ENCODE measurements at regions not wholly inside any gene's neighbourhood (a gene's known extent, or its start where the extent isn't known, plus 50 kb on each side); places are given as distances from the start of the nearest gene placed in this dataset.

DNA sequence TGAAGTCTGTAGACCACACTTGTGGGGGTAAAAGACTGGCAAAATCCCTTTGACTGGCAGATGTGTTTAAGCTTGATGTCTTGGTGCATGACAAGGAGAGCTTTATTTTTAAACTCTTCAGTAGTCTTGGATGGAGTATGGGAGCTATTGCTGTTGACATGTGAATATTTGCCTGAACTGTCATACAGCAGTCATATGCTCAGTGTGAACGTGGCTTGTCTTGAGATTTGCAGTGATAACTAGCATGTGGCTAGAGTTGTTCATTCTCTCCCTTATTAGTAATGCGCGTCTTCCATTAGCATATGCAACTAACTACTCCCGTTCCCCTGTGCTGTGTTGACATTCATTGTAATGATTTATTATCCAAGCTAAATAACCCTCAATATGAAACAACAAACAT lies 523.6 kb upstream of the WWC1 start:
- H3K79me2 ChIP-seq: no peaks in the 10 kb centered on the region
- no peaks in the 10 kb centered on the region for H3K27me3 ChIP-seq
- no peak overlapping the region for H2AFZ ChIP-seq
- no peaks in the 10 kb centered on the region for H3K4me1 ChIP-seq (ENCODE audit: insufficient read depth)
- WGBS (ENCODE audit: low lambda C conversion rate, missing lambda C conversion rate): 78% methylated on average over 4 of the region's 4 CpGs
- no peak overlapping the region for H3K4me2 ChIP-seq
- no peak overlapping the region for H3K27ac ChIP-seq
- DNase-seq (ENCODE audit: low spot score): no peak
- H3K9me2 ChIP-seq (replicated peaks; ENCODE audit: insufficient read depth): no peaks in the 10 kb centered on the region
- H3K9me3 ChIP-seq (ENCODE audit: low read depth): no peaks in the 10 kb centered on the region
- no peaks in the 10 kb centered on the region for H3K36me3 ChIP-seq (replicated peaks; ENCODE audit: insufficient read depth, low read depth)
- TF ChIP-seq EZH2 (IDR thresholded peaks at IDR 0.05; ENCODE audit: borderline replicate concordance) (no peak), EZH2phosphoT487 (IDR thresholded peaks at IDR 0.05; ENCODE audit: low read depth, severe bottlenecking, unreplicated experiment) (no peak)
- TF ChIP-seq, protein P1, sequence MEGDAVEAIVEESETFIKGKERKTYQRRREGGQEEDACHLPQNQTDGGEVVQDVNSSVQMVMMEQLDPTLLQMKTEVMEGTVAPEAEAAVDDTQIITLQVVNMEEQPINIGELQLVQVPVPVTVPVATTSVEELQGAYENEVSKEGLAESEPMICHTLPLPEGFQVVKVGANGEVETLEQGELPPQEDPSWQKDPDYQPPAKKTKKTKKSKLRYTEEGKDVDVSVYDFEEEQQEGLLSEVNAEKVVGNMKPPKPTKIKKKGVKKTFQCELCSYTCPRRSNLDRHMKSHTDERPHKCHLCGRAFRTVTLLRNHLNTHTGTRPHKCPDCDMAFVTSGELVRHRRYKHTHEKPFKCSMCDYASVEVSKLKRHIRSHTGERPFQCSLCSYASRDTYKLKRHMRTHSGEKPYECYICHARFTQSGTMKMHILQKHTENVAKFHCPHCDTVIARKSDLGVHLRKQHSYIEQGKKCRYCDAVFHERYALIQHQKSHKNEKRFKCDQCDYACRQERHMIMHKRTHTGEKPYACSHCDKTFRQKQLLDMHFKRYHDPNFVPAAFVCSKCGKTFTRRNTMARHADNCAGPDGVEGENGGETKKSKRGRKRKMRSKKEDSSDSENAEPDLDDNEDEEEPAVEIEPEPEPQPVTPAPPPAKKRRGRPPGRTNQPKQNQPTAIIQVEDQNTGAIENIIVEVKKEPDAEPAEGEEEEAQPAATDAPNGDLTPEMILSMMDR (IDR thresholded peaks at IDR 0.05; ENCODE audit: poor library complexity): no peak
- no peak overlapping the region for H3K4me3 ChIP-seq
- H4K20me1 ChIP-seq (ENCODE audit: insufficient read depth, poor library complexity, severe bottlenecking): no peaks in the 10 kb centered on the region

GRCh38 chr5:167769846-167770413 lies 521.5 kb upstream of the WWC1 start:
- H3K9me3 ChIP-seq (ENCODE audit: low read depth): no peaks in the 10 kb centered on the region
- no peaks in the 10 kb centered on the region for H4K20me1 ChIP-seq (ENCODE audit: insufficient read depth, poor library complexity, severe bottlenecking)
- H3K27ac ChIP-seq: no peak overlapping the region
- no peaks in the 10 kb centered on the region for H3K79me2 ChIP-seq
- H2AFZ ChIP-seq: no peak overlapping the region
- H3K4me2 ChIP-seq: no peak overlapping the region
- TF ChIP-seq EZH2 (IDR thresholded peaks at IDR 0.05; ENCODE audit: borderline replicate concordance): no peak
- no peak for TF ChIP-seq EZH2phosphoT487 (IDR thresholded peaks at IDR 0.05; ENCODE audit: low read depth, severe bottlenecking, unreplicated experiment)
- TF ChIP-seq, protein P1 (IDR thresholded peaks at IDR 0.05; ENCODE audit: poor library complexity): no peak
- WGBS (ENCODE audit: low lambda C conversion rate, missing lambda C conversion rate): 92% methylated on average over 2 of the region's 2 CpGs
- H3K4me1 ChIP-seq (ENCODE audit: insufficient read depth): no peaks in the 10 kb centered on the region
- DNase-seq (ENCODE audit: low spot score): no peak
- H3K36me3 ChIP-seq (replicated peaks; ENCODE audit: insufficient read depth, low read depth): no peaks in the 10 kb centered on the region
- no peaks in the 10 kb centered on the region for H3K27me3 ChIP-seq
- H3K9me2 ChIP-seq (replicated peaks; ENCODE audit: insufficient read depth): no peaks in the 10 kb centered on the region
- H3K4me3 ChIP-seq: no peak overlapping the region

- Histone ChIP-seq H4K20me1 (ENCODE audit: insufficient read depth, poor library complexity, severe bottlenecking) (no peaks in the 10 kb centered on the region), H2AFZ (no peak overlapping the region), H3K27ac (no peak overlapping the region), H3K27me3 (no peaks in the 10 kb centered on the region), H3K9me2 (replicated peaks; ENCODE audit: insufficient read depth) (no peaks in the 10 kb centered on the region), H3K4me2 (no peak overlapping the region), H3K4me3 (no peak overlapping the region), H3K79me2 (no peaks in the 10 kb centered on the region), H3K9me3 (ENCODE audit: low read depth) (no peaks in the 10 kb centered on the region), H3K4me1 (ENCODE audit: insufficient read depth) (no peaks in the 10 kb centered on the region), H3K36me3 (replicated peaks; ENCODE audit: insufficient read depth, low read depth) (no peaks in the 10 kb centered on the region)
- DNase-seq (ENCODE audit: low spot score): no peak
- 77% methylated on average over 5 of the region's 5 CpGs for WGBS (ENCODE audit: low lambda C conversion rate, missing lambda C conversion rate)
- TF ChIP-seq EZH2 (IDR thresholded peaks at IDR 0.05; ENCODE audit: borderline replicate concordance) (no peak), EZH2phosphoT487 (IDR thresholded peaks at IDR 0.05; ENCODE audit: low read depth, severe bottlenecking, unreplicated experiment) (no peak)
- TF ChIP-seq, protein P1 (IDR thresholded peaks at IDR 0.05; ENCODE audit: poor library complexity): no peak
Measured at GRCh38 chr5:167770461-167770860, 521.0 kb upstream of the WWC1 start.

Data from hepatocyte (in vitro differentiated cells).